GM21576 (cell line): ENCODE measurements at regions not wholly inside any gene's neighbourhood (a gene's known extent, or its start where the extent isn't known, plus 50 kb on each side); places are given as distances from the start of the nearest gene placed in this dataset.
"Not testable (repeated sequence)": the region's sequence is repeated elsewhere in the genome, so short reads cannot be mapped to it uniquely, and the experiment has no call there.

Experiments
- ATAC-seq: cut with Tn5 transposase; IDR thresholded peaks from one replicate; pipeline ENCODE4 v1.9.1; 2021; ENCODE audit warnings: mild to moderate bottlenecking, moderate library complexity; ENCODE audit not compliant: unreplicated experiment

- ATAC-seq = no peak
These were observed 303.1 kb upstream of the CHORDC1 start for GRCh38 chr11:90525962-90526361.

DNA sequence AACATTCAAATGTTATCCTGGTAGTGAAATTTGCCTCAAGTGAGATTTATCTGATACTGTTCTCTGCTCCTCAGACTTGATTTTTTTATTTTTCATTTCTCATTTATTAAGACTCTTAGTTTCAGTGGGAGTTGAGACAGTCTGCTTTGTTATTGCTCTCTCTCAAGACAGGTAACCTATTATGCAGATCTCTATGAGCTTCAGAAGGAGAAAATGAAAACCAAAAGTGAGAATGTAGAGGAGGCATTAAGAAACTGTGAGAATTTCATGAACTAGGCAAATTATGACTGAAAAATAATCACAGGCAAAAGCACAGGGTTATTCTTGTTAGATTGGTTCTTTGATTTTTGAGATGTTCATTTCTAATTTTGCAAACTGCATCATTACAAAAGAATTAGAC, 290.0 kb upstream of the CHORDC1 start:
- ATAC-seq = no peak

DNA sequence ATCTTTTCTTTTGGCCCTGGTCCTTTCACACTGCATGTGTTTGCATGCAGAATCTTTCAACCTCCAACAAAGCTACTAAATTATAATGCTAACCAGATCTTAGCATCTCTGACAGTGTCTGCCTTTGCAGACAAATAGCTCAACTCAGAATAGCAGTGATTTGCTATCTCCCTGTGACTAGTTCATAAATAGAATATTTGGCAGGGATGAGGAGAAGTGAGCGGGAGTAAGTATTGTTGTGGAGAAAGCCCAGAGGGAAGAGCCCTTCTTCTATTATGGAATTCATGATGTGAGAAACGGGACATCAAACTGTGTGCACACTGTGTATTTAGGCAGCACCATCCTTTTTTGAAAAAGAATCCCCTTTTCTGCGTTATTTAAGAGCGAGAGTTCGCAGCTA, 288.0 kb upstream of the CHORDC1 start:
- no peak for ATAC-seq

GRCh38 chr11:90500922-90501568, 278.2 kb upstream of the CHORDC1 start:
- ATAC-seq = no peak

DNA sequence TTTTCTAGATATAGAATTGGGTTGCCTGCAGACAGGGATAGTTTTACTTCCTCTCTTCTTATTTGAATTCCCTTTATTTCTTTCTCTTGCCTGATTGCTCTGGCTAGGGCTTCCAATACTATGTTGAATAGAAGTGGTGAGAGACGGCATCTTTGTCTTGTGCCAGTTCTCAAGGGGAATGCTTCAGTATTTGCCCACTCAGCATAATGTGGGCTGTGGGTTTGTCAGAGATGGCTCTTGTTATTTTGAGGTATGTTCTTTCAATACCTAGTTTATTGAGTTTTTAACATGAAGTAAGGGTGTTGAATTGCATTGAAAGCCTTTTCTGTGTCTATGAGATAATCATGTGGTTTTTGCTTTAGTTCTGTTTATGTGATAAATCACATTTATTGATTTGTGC, 273.9 kb upstream of the CHORDC1 start:
- ATAC-seq = no peak

- no peak for ATAC-seq
These were observed 270.5 kb upstream of the CHORDC1 start for GRCh38 chr11:90493379-90493778.

DNA sequence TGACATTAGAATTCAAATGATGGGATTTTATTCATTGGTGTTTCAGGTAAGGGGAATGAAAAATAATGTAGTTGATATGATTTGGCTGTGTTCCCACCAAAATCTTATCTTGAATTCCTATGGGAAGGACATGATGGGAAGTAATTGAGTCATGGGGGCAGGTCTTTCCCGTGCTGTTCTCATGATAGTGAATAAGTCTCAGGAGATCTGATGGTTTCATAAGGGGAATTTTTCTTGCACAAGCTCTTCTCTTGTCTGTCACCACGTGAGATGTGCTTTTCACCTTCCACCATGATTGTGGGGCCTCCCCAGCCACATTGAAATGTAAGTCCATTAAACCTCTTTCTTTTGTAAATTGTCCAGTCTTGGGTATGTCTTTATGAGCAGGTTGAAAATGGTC, 268.6 kb upstream of the CHORDC1 start:
- ATAC-seq = no peak

GRCh38 chr11:90476442-90477007, 253.7 kb upstream of the CHORDC1 start:
- ATAC-seq = no peak

DNA sequence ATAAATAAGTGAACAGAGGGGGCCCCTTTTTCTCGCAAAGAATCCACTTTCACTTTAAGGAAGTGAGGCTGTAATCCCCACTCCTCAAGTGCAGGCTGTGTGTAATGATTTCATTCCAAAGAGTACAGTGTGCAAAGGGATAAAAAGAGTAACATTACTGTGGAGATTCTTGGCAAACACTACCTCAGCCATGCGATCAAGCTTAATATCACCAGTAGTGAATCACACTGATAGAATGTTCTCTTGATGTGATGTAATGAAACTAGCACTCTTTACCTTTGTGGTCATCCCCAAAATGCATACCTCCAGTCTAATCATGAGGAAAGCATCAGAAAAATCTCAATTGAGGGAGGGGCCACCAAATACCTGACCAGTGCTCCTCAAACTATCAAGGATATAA, 246.1 kb upstream of the CHORDC1 start:
- ATAC-seq = no peak

- ATAC-seq = no peak
These were observed 242.7 kb upstream of the CHORDC1 start for GRCh38 chr11:90465553-90465952.

DNA sequence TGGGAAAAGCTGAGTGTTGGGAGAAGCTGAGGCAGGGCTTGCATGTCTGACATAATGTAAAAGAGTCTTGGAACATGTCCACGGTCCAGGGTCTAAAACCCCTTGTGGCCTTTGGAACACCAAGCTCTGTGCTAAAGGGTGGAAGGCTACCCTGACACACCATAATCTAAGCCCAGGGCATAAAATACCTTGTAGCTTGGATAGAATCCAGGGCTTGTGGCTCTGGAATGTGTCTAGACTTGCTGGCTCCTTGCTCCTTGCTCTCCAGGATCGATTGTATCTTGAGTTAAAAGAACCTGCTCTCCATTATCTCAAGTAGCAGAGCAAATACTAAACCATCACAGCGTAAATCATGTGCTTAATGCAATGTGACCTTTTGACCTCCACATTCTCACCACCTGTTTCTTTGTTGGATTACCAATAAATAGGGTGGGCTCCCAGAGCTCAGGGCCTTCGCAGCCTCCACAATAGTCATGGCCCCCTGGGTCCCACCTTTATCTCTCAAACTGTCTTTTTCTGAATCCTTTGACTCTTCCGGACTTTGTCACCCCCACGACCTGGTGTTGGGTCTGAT, 232.6 kb upstream of the CHORDC1 start:
- not testable (repeated sequence) for ATAC-seq

DNA sequence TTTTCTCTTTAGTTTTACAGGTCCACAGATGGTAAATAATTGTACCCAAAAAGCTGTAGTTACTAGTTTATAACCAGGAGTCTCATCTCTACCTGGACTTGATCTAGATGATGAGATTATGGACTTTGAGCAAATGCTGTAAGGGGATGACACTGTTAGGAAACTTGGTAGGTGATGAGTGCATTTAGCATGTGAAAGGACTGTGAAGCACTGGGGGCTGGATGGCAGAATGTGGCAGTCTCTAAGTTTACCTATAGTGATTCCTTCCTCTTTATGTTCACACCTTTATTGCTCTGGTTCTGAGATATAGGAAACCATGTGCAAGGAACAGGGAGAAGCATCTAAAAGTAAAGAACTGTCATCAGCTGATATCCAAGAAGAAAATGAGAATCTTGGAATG, 230.7 kb upstream of the CHORDC1 start:
- ATAC-seq = no peak

DNA sequence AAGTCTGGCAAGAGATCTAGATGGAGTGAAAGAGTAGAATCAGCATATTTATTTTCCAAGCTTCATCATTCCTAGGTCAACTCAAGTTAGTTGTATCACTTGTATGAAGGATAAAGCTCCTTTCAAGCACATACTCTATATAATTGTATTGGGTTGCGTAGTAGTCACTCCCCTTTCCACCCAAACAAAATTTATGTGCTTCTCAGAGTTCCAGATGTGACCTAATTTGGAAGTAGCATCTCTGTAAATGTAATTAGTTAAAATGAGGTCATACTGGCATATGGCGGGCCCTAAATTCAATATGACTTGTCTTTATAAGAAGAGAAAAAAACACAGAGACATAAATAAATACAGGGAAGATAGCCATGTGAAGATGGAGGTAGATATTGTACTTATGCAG, 226.8 kb upstream of the CHORDC1 start:
- ATAC-seq = no peak

DNA sequence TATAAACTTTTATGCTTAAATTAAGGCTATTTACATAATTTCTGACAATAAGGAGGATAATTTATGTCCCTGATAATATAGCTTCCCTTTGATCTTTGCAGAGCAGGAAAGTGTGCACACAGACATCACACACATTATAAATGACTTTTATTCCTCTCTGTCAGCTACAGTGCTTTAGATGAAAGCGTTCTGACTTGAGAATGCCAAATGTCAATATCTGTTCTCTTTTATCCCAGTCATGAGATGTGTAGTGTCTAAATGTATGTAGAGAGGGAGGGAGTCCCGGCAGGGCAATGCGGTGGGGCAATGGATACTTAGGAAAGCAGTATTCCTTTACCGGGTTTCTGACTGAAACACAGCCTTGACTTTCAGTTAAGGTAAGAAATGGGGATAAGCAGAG, 225.4 kb upstream of the CHORDC1 start:
- no peak for ATAC-seq

DNA sequence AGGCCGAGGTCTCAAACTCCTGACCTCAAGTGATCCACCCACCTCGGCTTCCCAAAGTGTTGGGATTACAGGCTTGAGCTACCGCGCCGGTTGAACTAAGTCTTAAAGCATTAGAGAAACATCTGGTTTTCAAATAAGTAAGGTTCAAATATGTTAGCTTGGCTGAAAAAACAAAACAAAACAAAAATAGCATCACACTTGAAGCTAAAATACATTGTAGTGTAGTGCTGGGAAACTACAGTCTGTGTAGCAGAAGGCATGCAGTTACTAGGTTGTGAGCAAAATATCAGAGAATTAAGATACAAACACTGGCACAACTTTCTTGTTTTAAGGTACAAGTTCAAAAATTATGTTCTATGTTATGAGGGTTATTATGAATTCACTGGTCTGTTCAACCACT, 224.8 kb upstream of the CHORDC1 start:
- no peak for ATAC-seq

DNA sequence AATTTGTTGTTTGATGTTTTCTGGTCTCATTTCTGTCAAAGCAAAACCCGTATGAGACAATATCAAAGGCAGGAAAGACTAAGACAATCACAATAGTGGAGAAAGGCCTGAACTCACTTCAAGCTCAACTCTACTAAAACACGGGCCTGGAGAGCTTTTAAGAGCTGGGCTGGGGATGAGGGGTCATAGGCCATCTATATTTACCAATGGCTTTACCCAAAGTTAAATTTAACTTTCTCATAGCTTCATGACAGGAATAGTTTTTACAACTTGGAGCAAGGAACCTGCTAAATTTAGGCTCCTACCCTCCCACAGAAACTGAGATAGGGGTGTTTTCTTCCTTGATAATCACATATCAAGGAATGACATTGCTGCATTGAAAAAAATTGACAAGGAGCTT, 223.4 kb upstream of the CHORDC1 start:
- no peak for ATAC-seq

DNA sequence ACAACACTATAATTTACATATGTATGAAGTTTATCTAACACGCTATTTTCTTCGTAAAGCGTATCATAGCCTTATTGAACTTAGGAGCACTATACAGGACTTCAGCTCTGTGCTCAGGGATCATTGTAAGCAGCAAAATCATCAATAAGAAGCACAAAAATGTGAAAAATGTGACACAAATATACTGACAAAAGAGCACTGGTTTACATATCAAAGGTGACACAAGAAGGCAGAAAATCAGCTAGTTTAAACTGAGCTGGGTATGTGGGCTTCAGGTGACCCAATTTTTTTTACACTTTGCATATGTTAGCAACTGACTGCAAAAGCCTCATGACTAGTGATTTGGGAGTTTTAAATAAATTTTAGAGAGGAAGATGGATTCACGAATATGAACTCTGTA, 215.2 kb upstream of the CHORDC1 start:
- no peak for ATAC-seq

- no peak for ATAC-seq
These were observed 212.0 kb upstream of the CHORDC1 start for GRCh38 chr11:90434858-90435257.

- ATAC-seq = no peak
These were observed 206.0 kb upstream of the CHORDC1 start for GRCh38 chr11:90428836-90429235.

DNA sequence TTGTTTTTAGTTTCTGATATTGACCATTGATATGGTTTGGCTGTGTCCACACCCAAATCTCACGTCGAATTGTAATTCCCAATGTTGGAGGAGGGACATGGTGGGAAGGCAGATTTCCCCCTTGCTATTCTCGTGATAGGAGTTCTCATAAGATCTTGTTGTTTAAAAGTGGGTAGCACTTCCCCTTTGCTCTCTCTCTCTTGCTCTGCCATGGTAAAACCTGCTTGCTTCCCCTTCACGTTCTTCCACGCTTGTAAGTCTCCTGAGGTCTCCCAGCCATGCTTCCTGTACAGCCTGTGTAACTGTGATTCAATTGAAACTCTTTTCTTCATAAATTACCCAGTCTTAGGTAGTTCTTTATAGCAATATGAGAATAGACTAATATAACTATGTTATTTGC, 203.6 kb upstream of the CHORDC1 start:
- no peak for ATAC-seq

DNA sequence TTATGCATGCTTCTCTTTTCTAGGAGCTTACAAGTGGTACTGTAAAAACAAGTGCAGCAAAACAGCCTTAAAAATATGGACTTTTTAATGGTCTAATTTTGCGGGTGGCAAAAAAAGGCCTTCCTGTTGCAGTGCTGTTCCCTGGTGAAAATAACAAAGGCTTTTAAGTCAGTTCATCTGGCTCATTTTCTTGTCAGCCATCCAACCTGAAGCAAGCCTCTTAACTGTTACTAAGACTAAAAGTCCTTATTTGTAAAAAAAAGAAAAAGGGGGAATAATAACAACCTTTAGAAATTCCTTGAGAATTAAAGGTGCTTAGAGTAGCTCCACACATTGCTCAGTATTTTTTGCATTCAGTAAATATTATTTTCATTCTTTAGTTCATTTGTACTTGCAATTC, 200.5 kb upstream of the CHORDC1 start:
- ATAC-seq = no peak

- ATAC-seq = not testable (repeated sequence)
These were observed 199.9 kb upstream of the CHORDC1 start for GRCh38 chr11:90422787-90423186.

DNA sequence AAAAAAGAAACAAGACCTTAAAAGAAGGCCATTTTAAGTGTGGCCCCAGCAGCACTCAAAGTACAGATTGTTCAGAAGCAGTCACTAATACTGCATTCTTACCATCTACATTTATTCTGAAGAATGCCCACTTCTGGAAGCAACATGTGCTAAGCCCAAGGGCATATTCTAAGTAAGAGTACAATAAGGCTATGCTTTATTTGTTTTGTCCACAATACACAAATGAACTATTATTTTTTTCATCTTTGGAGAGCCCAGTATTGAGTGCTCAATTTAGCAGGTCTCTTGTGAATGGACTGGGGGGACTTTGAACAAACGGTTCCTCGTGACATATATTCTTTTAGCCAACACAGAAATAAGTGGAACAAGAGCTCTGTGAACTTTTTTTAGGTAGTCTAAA, 191.4 kb upstream of the CHORDC1 start:
- no peak for ATAC-seq
